HG03103 (cell line): ENCODE measurements at regions not wholly inside any gene's neighbourhood (a gene's known extent, or its start where the extent isn't known, plus 50 kb on each side); places are given as distances from the start of the nearest gene placed in this dataset.
A peak's percentile ranks its signal among the peaks of the same experiment; 100 is the strongest.

ENCODE experiments used
- ATAC-seq: cut with Tn5 transposase; IDR thresholded peaks from one replicate; pipeline ENCODE4 v1.9.1; 2021; ENCODE audit warnings: low read depth; ENCODE audit not compliant: unreplicated experiment

- ATAC-seq, result no peak
Measured at GRCh38 chr10:77711683-77712049, 74.1 kb upstream of the KCNMA1 start.

GRCh38 chr10:77710759-77711682, 73.4 kb upstream of the KCNMA1 start:
- ATAC-seq, result peak; percentile 82

- no peak for ATAC-seq
Measured at GRCh38 chr10:77710081-77710551, 72.5 kb upstream of the KCNMA1 start.

- ATAC-seq, result no peak
Measured at GRCh38 chr10:77707570-77707969, 70.0 kb upstream of the KCNMA1 start.

GRCh38 chr10:77702166-77702565, 64.6 kb upstream of the KCNMA1 start:
- ATAC-seq, result no peak

- ATAC-seq, result no peak
Measured at GRCh38 chr10:77700086-77700485, 62.5 kb upstream of the KCNMA1 start.

GRCh38 chr10:77699080-77699645, 61.6 kb upstream of the KCNMA1 start:
- no peak for ATAC-seq

GRCh38 chr10:77698267-77698931, 60.8 kb upstream of the KCNMA1 start:
- no peak for ATAC-seq

GRCh38 chr10:77696584-77696983, 59.0 kb upstream of the KCNMA1 start:
- no peak for ATAC-seq

- no peak for ATAC-seq
Measured at GRCh38 chr10:77695186-77695585, 57.6 kb upstream of the KCNMA1 start.

GRCh38 chr10:77692782-77693181, 55.2 kb upstream of the KCNMA1 start:
- no peak for ATAC-seq

- ATAC-seq, result no peak
Measured at GRCh38 chr10:77689339-77689738, 51.7 kb upstream of the KCNMA1 start.

GRCh38 chr10:77687621-77688020, 50.0 kb upstream of the KCNMA1 start:
- ATAC-seq, result no peak
